ENCODE measurements at regions not wholly inside any gene's neighbourhood (a gene's known extent, or its start where the extent isn't known, plus 50 kb on each side); places are given as distances from the start of the nearest gene placed in this dataset.
"Not testable (repeated sequence)": the region's sequence is repeated elsewhere in the genome, so short reads cannot be mapped to it uniquely, and the experiment has no call there.

- no peak for FAIRE-seq
These were observed 102.6 kb upstream of the PRKX start for GRCh38 chrX:3815896-3816664.

- FAIRE-seq, result no peak
These were observed 98.2 kb upstream of the PRKX start for GRCh38 chrX:3811331-3812311.

DNA sequence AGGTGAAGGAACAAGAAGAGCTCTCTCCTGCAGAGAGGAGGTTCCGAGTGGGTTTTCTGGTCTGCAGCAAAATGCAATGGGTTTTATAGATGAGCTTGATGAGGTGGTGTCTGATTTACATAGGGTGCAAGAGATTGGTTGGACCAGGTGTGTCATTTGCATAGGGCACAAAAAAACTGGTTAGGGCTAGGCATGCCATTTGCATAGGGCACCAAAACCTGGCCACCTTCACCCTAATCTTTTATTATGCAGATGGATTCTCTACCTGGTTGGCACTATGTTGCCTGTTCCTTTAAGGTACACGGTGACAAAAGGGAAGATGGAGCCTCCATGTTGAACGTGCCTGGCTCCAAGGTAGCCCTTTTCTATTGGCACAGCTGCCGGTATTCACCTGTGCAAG is 94.5 kb upstream of the PRKX start:
- FAIRE-seq, result no peak

GRCh38 chrX:3806630-3807029 is 93.2 kb upstream of the PRKX start:
- FAIRE-seq, result no peak

DNA sequence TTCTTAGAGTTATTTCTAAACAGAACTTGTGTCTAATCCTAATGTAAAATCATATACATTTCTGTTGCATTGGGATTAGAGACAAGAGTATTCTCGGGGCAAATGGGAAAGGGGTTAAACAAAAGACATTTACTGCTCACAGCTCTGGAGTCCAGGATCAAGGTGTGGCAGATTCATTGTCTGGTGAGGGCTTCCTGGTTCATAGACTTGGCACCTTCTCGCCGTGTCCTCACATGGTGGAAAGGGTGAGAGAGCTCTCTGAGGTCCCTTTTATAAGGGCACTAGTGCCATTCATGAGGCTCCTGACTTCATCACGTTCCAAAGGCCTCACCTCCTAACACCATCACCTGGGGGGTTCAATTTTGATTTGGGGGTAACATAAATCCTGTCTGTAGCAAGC is 90.3 kb upstream of the PRKX start:
- FAIRE-seq, result no peak

DNA sequence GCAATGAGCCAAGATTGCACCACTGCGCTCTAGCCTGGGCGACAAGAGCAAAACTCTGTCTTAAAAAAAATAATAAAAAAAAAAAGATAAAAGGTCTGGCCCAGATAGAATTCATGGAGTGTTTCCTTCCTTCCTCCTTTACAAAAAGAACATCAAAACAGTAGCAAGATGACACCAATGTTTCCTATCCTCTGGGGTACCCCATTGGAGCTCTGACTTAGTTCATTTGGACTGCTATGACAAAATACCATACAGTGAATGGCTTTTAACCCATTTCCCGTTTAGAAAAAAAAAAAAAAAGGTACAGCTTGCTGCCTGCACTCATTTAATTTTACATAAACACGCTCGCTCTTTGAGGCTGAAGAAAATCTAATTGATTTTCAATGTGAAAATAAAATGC is 89.9 kb upstream of the PRKX start:
- FAIRE-seq, result no peak

GRCh38 chrX:3795411-3795810 is 82.0 kb upstream of the PRKX start:
- FAIRE-seq, result not testable (repeated sequence)

- FAIRE-seq, result no peak
These were observed 78.0 kb upstream of the PRKX start for GRCh38 chrX:3791449-3791848.

- no peak for FAIRE-seq
These were observed 75.2 kb upstream of the PRKX start for GRCh38 chrX:3788494-3789233.

- FAIRE-seq, result no peak
These were observed 74.4 kb upstream of the PRKX start for GRCh38 chrX:3787856-3788255.

GRCh38 chrX:3785822-3786221 is 72.4 kb upstream of the PRKX start:
- not testable (repeated sequence) for FAIRE-seq

DNA sequence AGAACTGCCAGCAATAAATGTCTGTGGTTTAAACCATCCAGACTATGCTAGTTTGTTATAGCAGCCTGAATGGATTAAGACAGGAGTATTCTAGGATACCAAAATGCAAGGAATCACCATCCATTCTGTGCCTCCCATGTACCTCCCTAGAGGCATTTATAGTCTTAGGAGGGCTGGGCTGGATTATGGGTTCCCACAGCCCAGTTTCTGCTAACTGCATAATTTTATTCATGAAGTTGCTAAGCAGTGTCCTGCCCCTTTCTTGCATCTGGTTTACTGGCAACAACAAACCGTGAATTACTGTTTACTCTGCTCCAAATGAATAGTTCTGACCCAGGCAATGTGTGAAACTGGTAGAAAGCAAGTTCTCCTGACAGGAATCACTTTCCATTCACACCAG is 67.1 kb upstream of the PRKX start:
- no peak for FAIRE-seq

DNA sequence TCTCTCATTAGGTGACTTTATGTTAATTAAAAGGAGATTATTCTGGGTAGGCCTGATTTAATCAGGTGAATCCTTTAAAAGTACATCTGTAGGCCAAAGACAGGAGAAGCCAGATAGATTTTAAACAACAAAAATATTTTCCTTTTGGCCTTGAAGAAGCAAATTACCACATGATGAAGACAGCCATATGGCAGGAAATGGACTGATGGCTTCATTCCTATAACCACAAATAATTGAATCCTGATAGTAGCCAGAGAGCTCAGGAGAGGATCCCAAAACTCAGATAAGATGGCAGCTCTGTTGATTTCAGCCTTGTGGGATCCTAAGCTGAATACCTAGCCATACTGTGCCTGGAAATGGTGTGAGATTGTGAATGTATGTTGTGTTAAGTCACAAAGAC is 66.1 kb upstream of the PRKX start:
- FAIRE-seq, result no peak

DNA sequence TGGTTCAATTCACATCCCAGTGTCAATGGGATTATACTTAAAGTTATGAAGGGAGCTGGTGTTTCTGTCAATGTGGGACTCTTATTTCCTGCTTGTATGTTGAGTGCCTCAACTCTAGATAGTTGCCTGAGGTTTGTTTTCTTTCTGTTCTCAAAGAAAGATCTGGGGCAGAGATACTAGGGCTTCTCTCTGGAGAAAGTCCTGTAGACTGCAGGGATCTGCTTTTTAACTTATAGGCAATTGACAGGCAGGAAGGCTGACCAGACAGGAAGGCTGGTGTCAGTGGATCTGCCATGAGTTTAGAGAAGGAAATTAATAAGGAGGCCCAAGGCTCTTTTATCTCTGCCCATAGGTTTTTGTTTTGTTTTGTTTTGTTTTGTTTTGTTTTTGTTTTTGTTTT is 64.0 kb upstream of the PRKX start:
- no peak for FAIRE-seq

- no peak for FAIRE-seq
These were observed 58.3 kb upstream of the PRKX start for GRCh38 chrX:3771766-3772165.

- FAIRE-seq, result no peak
These were observed 55.4 kb upstream of the PRKX start for GRCh38 chrX:3768881-3769280.

Measured in G401.6 (cell line).